HEK293 (cell line): ENCODE measurements at regions not wholly inside any gene's neighbourhood (a gene's known extent, or its start where the extent isn't known, plus 50 kb on each side); places are given as distances from the start of the nearest gene placed in this dataset.
"Not testable (repeated sequence)": the region's sequence is repeated elsewhere in the genome, so short reads cannot be mapped to it uniquely, and the experiment has no call there.

Experiments used
- CTCF ChIA-PET: fragments of 350-600 bp; formaldehyde crosslinking; extraction: SDS; loops from one replicate; lab custom pipeline; 2021; ENCODE audit warnings: antibody characterized with exemption; lab: Yijun Ruan, JAX
- POLR2A ChIA-PET: fragments of 300-600 bp; formaldehyde crosslinking; extraction: SDS; loops from one replicate; lab custom pipeline; 2020; ENCODE audit warnings: antibody characterized with exemption, inconsistent platforms; lab: Yijun Ruan, JAX
- H3K27ac ChIP-seq: fragments of 200-500 bp; sonication (Bioruptor generic); 2 replicates; pipeline ENCODE4 v1.5.1; 2014; ENCODE audit warnings: low read depth, low read length, control low read depth, inconsistent platforms; ENCODE audit errors: extremely low read depth
- H3K36me3 ChIP-seq, 2 experiments: fragments of 200-500 bp in 1 of 2; sonication (Bioruptor generic) in 1 of 2; 1 replicate in 1 of 2; 2 replicates in 1 of 2; pipeline ENCODE4 v1.5.1; 2014 to 2017; ENCODE audit warnings: inconsistent platforms in 2 of 2, low read length in 2 of 2; ENCODE audit not compliant: control insufficient read depth in 2 of 2, insufficient read depth in 1 of 2
- H3K4me1 ChIP-seq: fragments of 200-500 bp; sonication (Bioruptor generic); 2 replicates; pipeline ENCODE4 v1.5.1; 2014; ENCODE audit warnings: mild to moderate bottlenecking, low read length, inconsistent platforms; ENCODE audit not compliant: control insufficient read depth, insufficient read depth
- H3K4me3 ChIP-seq: 2 replicates; pipeline ENCODE4 v1.5.1; 2011; ENCODE audit warnings: low read depth, mild to moderate bottlenecking, control low read depth, low read length, moderate library complexity
- H3K9me3 ChIP-seq: fragments of 200-500 bp; sonication (Bioruptor generic); 2 replicates; pipeline ENCODE4 v1.5.1; 2014; ENCODE audit warnings: low read depth, low read length, inconsistent platforms; ENCODE audit not compliant: control insufficient read depth, insufficient read depth
- KLF1 ChIP-seq: fragments of 450-650 bp; formaldehyde crosslinking; IDR thresholded peaks from 2 replicates; pipeline ENCODE4 v1.5.1; 2016; ENCODE audit warnings: missing biosample characterization, missing genetic modification characterization
- PRDM1 ChIP-seq: fragments of 450-650 bp; formaldehyde crosslinking; IDR thresholded peaks from 2 replicates; pipeline ENCODE4; 2016; ENCODE audit warnings: missing biosample characterization, missing genetic modification characterization
- PRDM2 ChIP-seq: fragments of 450-650 bp; formaldehyde crosslinking; IDR thresholded peaks from 2 replicates; pipeline ENCODE4 v1.5.1; 2016; ENCODE audit warnings: missing biosample characterization, missing genetic modification characterization, borderline replicate concordance
- REPIN1 ChIP-seq: fragments of 450-650 bp; formaldehyde crosslinking; IDR thresholded peaks from 2 replicates; pipeline ENCODE4 v1.5.1; 2017; ENCODE audit warnings: missing biosample characterization, missing genetic modification characterization, low read depth
- SETDB1 ChIP-seq: IDR thresholded peaks from one replicate; pipeline ENCODE4 v1.6.1; 2017; ENCODE audit warnings: mild to moderate bottlenecking, low read length, moderate library complexity, mixed read lengths; ENCODE audit not compliant: insufficient read length
- TCF7L2 ChIP-seq: IDR thresholded peaks from 2 replicates; pipeline ENCODE4 v1.6.1; 2011; ENCODE audit warnings: low read depth, mild to moderate bottlenecking, inconsistent platforms, low read length, moderate library complexity, borderline replicate concordance
- TRIM28 ChIP-seq: IDR thresholded peaks from 2 replicates; pipeline ENCODE4 v1.6.1; 2011; ENCODE audit warnings: low read length, control low read depth, borderline replicate concordance
- ZNF214 ChIP-seq: fragments of 450-650 bp; formaldehyde crosslinking; IDR thresholded peaks from 2 replicates; pipeline ENCODE4 v1.5.1; 2017; ENCODE audit warnings: missing biosample characterization, mild to moderate bottlenecking, missing genetic modification characterization, borderline replicate concordance
- ZNF24 ChIP-seq: fragments of 450-650 bp; formaldehyde crosslinking; IDR thresholded peaks from 2 replicates; pipeline ENCODE4 v1.5.1; 2016; ENCODE audit warnings: missing biosample characterization, missing genetic modification characterization
- ZNF274 ChIP-seq, 2 experiments: fragments of 200-500 bp in 1 of 2; fragments of 450-650 bp in 1 of 2; sonication (Bioruptor generic) in 1 of 2; formaldehyde crosslinking in 1 of 2; IDR thresholded peaks; 2 replicates each; pipeline versions ENCODE4 v1.5.1 to v1.6.1; 2014 to 2016; ENCODE audit warnings: borderline replicate concordance in 1 of 2, inconsistent platforms in 1 of 2, low read length in 1 of 2, missing biosample characterization in 1 of 2, missing genetic modification characterization in 1 of 2
- ZNF366 ChIP-seq: fragments of 450-650 bp; formaldehyde crosslinking; conservative IDR thresholded peaks from 2 replicates; pipeline ENCODE4 v1.5.1; 2016; ENCODE audit warnings: missing biosample characterization, missing genetic modification characterization
- ZNF518A ChIP-seq: fragments of 450-650 bp; formaldehyde crosslinking; conservative IDR thresholded peaks from 2 replicates; pipeline ENCODE4 v1.5.1; 2016; ENCODE audit warnings: low read depth, missing biosample characterization, missing genetic modification characterization
- ZNF544 ChIP-seq: fragments of 450-650 bp; formaldehyde crosslinking; IDR thresholded peaks from 2 replicates; pipeline ENCODE4 v1.5.0; 2017; ENCODE audit warnings: missing biosample characterization, missing genetic modification characterization
- ZNF560 ChIP-seq: fragments of 450-650 bp; formaldehyde crosslinking; IDR thresholded peaks from 2 replicates; pipeline ENCODE4 v1.5.1; 2017; ENCODE audit warnings: missing biosample characterization, missing genetic modification characterization, borderline replicate concordance
- ZNF585B ChIP-seq: fragments of 450-650 bp; formaldehyde crosslinking; IDR thresholded peaks from 2 replicates; pipeline ENCODE4 v1.5.1; 2016; ENCODE audit warnings: missing biosample characterization, missing genetic modification characterization
- ZNF626 ChIP-seq: fragments of 450-650 bp; sonication (Bioruptor Pico); formaldehyde crosslinking; IDR thresholded peaks from 2 replicates; pipeline ENCODE4 v1.5.1; 2018; ENCODE audit warnings: missing biosample characterization, missing genetic modification characterization, inconsistent platforms
- ZNF747 ChIP-seq: fragments of 450-650 bp; formaldehyde crosslinking; IDR thresholded peaks from 2 replicates; pipeline ENCODE4 v1.5.1; 2016; ENCODE audit warnings: missing biosample characterization, missing genetic modification characterization
- TF ChIP-seq, protein P1 (sequence below): fragments of 450-650 bp; formaldehyde crosslinking; IDR thresholded peaks from 2 replicates; pipeline ENCODE4 v1.5.1; 2016; ENCODE audit warnings: missing biosample characterization, missing genetic modification characterization, low read depth

GRCh38 chr1:229134381-229135217, 136.3 kb upstream of the RAB4A start:
- POLR2A ChIA-PET: interaction anchor here (0.6 kb wide), 1 partner anchor 184 kb away, joined by 4 read pairs; no protein-coding TSS in a partner anchor
- H3K9me3 ChIP-seq, H3K27ac ChIP-seq, H3K4me3 ChIP-seq, CTCF ChIA-PET, H3K36me3 ChIP-seq: not testable (repeated sequence)
- TF ChIP-seq ZNF626 (peak; percentile 10; the same call in 1 of the 2 replicates), SETDB1 (peak; percentile 64), TRIM28 (peak; percentile 67; the same call in 1 of the 2 replicates), ZNF585B (tag by site-specific recombination) (peak; percentile 98)
- peaks cover 11% of the 10 kb centered on the region for H3K4me1 ChIP-seq

- no peaks in the 10 kb centered on the region for H3K36me3 ChIP-seq
- POLR2A ChIA-PET: no interaction called here
- TF ChIP-seq ZNF747 (no peak), ZNF560 (tag by site-specific recombination) (no peak), ZNF518A (no peak), ZNF214 (no peak), TCF7L2 (no peak), PRDM1 (tag by site-specific recombination) (no peak), ZNF274 (IDR thresholded peaks at IDR 0.05; ENCODE audit: low read length) (no peak), ZNF274 (tag by site-specific recombination; IDR thresholded peaks at IDR 0.05; ENCODE audit: borderline replicate concordance) (no peak), REPIN1 (tag by site-specific recombination) (no peak)
- TF ChIP-seq, protein P1, sequence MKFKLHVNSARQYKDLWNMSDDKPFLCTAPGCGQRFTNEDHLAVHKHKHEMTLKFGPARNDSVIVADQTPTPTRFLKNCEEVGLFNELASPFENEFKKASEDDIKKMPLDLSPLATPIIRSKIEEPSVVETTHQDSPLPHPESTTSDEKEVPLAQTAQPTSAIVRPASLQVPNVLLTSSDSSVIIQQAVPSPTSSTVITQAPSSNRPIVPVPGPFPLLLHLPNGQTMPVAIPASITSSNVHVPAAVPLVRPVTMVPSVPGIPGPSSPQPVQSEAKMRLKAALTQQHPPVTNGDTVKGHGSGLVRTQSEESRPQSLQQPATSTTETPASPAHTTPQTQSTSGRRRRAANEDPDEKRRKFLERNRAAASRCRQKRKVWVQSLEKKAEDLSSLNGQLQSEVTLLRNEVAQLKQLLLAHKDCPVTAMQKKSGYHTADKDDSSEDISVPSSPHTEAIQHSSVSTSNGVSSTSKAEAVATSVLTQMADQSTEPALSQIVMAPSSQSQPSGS: no peak
- TF ChIP-seq, all 188 proteins: peak for 0
- H3K27ac ChIP-seq: no peak overlapping the region
- peaks cover 11% of the 10 kb centered on the region for H3K4me1 ChIP-seq
- H3K9me3 ChIP-seq: no peaks in the 10 kb centered on the region
- CTCF ChIA-PET: interaction anchor here (1.0 kb wide), 1 partner anchor 50 kb away, joined by 4 read pairs; no protein-coding TSS in a partner anchor
- H3K4me3 ChIP-seq: no peak overlapping the region
These were observed 135.1 kb upstream of the RAB4A start for GRCh38 chr1:229135773-229136172.

- Histone ChIP-seq H3K4me3 (no peak overlapping the region), H3K27ac (no peak overlapping the region), H3K36me3 (no peaks in the 10 kb centered on the region), H3K4me1 (peaks cover 11% of the 10 kb centered on the region), H3K9me3 (no peaks in the 10 kb centered on the region)
- ChIA-PET CTCF (interaction anchor here (1.2 to 1.6 kb wide), 2 partner anchors 8 to 90 kb away, joined by 3 to 5 read pairs; no protein-coding TSS in a partner anchor), POLR2A (no interaction called here)
- TF ChIP-seq PRDM2 (tag by site-specific recombination) (no peak), ZNF24 (tag by site-specific recombination) (no peak), ZNF544 (no peak), ZNF366 (tag by site-specific recombination) (no peak), KLF1 (no peak)
These were observed 134.1 kb upstream of the RAB4A start for GRCh38 chr1:229136822-229137221.
